HUDEP-2 (cell line): ENCODE measurements at regions not wholly inside any gene's neighbourhood (a gene's known extent, or its start where the extent isn't known, plus 50 kb on each side); places are given as distances from the start of the nearest gene placed in this dataset.

Experiments used
- DNase-seq, 76 experiments: peaks; one replicate each; lab custom pipeline; 2025; ENCODE audit not compliant: unreplicated experiment in 76 of 76; lab: John Stamatoyannopoulos, UW

DNA sequence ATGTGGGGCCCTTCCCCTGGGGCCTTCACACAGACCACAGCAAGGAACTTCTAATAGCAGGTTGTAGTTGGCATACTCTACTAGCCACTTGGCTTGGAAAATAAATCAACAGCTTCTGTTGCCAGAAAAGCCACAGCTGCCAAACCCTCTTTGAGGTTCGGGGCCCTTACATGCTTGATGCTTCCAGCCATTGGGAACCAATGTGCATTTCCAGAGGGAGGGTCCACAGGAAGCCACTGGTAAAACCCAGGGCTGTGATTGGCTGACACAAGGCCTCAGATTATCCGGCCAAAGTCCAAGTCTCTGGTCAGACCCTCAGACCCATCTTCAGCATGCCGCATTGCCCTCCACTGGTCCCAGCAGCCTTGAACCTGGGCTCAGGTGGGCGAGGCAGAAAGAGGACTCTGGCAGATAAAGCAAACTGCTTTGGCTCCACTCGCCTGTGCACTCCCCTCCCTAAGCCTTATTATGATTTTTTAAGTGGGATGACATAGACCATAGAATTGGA lies 214.4 kb downstream of the BCL11B start:
- DNase-seq = no peak

DNA sequence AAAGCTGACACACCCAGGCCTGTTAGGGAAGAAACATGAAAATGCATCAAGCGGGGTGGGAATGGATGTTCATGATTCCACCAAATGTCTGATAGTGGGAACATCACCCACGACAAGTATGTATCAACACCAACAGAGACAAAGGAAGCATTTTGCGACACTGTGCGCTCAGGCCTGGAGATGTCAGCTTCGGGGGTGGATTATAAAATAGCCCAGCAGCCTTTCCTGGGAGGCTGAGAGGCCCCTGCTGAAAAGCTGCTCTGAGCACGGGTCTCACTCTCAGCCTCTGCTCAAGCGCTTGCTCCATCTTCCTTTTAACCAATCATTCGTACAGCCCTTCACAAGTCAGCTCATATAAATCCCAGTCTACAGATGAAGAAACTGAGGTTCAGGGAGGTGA lies 213.5 kb downstream of the BCL11B start:
- DNase-seq = no peak

DNA sequence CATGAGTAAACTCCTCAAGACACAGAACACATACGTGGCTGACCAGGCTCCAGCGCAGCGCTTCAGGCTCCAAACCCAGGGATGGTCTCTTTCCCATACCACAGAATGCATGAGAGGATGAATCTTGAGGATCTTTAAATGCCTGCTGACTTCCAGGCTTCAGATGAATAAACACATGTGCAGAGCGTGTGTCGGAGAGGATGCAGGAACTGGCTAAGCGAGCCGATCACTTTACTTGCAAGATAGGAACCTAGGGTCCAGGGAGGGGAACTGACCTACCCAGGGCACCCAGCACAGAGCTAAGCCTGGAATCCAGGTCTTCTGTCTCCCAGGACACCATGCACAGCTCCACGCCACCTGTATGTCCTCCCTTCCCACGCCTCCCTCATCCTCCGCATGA lies 209.8 kb downstream of the BCL11B start:
- DNase-seq = no peak

DNA sequence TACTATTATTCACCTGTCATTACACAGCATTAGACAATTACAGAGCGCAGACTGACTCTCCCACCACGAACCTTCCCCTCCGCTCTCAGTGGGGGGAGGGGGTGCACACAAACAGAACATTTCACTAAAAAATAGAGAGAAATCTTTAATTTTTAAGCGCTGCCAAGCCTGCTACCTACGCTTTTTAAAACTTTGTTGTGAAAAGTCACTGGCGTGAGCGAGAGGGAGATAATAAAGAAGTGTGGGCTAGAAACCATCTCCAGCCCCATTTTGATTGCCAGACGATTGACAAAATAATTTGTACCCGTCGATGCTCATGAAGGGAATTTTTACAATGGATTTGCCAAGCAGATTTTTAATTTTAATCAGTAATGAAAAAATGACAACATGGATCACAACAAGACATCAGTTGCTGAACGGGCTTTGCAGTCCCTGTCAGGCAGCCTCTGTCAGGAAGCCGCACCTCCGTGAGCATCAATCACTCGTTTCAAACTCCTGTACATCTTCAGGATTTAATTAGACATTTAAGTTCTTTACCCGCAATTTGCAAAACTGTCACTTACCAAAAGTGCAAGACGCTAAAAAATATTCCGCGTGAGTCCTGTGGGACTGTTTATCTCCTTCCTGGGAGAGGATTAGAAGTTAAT lies 209.1 kb downstream of the BCL11B start:
- DNase-seq = no peak

DNA sequence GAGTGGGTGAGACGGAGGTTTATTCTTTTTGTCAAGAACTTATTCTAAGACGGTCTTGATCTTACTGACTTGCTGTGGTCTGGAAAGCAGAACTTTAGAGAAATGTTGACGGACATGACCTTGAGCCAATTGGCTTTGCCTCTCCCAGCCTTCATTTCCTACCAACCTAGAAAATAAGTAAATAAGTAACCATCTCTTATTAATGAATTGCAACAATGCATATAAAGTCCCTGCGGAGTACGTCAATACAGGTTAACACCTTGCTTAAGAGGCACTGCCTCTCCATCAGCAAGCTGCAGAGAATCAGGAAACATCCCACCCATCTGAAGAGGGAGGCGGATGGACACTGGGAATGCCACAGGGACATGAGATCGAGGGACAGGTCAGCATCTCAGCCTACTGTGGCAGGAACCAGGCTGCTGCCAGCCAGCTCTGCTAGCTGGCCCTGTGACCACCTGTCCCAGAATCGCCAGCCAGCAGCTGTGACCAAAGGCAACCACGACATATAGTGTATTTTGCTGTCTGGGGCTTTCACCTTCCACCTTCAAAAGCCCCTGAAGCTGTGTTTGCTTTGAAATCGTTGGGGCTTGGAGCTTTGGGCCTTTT lies 208.3 kb downstream of the BCL11B start:
- no peak for DNase-seq

DNA sequence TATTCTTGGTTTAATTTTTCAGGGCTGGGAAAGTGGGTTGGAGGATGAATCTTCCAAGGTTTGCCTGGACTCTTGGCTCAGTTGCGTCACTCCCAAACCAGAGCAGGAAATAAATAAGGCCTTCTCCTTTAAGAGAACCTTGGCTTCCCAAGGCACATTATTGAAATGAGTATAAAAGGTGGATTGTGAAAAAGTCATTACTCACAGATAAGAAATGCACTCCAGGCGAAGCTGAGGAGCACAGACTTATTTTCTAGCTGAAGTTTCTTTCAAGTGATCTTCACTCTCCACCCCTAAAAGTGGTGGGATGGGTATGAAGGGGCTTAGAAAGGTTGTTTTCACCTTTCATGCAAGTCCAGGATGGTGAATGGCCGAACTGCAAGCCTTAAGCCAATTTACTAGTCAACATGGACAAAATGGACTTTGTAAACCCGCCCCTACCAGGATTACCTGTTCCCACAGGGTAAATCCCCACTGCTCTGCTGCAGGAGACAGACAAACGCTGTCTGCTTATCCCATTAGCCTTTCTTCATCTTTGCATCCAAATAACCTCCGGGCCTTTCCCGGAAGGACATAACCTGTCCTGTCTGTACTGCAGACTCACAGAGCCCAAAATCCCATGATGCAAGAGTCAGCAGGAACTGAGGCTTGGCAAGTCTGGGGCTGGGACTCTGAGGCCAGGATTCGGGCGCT lies 207.6 kb downstream of the BCL11B start:
- DNase-seq = no peak

DNA sequence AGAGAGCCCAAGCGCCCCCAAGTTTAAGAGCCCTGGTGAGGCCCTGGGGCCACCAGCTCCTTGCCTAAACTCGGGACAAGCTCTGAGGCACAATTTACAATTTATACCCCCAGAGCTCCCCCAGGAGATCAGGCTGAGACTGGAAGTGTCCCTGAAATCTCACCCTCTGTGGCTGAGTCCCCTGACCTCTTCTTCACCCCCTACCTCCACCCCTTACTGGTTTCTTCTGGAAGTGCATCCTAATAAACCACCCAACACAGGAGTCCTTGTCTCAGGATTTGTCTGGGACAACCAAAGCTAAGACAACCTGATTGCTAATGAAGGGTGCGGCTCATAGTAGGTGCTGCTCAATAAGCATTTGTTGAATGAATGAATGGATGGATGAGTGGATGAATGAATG lies 206.4 kb downstream of the BCL11B start:
- DNase-seq = no peak

DNA sequence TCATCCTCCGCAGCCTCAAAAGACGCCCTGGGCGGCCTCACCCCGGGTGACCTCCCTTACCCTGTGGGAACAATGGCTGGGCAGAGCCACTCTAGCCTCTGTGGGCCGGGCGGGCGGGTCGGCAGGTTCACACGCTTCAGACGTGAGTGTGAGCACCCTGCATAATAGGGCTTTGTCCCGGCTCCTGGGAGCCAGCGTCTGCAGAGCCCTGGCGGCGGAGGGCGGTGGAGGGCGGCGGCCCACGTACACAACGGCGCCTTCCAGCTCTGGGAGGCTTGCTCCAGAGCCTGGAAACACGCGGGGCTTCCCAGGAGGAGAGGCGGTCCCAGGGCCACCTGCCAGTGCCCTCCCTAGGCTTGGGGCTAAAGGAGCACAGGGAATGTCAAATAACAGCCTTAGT lies 205.6 kb downstream of the BCL11B start:
- no peak for DNase-seq

DNA sequence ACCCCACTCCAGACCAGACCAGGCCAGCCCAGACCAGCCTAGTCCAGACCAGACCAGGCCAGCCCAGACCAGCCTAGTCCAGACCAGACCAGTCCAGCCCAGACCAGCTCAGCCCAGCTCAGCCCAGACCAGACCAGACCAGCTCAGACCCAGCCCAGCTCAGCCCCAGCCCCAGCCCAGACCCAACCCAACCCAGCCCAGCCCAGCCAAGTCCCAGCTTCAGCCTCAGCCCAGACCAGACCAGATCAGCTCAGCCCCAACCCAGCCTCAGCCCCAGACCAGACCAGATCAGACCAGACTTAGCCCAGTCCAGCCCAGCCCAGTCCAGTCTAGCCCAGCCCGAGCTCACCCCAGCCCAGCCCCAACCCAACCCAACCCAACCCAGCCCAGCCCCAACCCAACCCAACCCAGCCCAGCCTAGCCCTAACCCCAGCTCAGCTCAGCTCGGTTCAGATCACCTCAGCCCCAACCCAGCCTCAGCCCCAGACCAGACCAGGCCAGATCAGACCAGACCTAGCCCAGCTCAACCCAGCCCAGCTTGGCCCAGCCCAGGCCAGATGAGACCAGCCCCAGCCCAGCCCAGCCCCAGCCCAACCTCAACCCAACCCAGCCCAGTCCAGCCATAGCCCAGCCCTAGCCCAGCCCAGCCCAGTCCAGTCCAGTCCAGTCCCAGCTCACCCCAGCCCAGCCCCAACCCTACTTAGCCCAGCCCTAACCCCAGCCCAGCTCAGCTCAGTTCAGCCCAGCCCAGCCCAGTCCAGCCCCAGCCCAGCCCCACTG lies 204.7 kb downstream of the BCL11B start:
- DNase-seq = no peak

DNA sequence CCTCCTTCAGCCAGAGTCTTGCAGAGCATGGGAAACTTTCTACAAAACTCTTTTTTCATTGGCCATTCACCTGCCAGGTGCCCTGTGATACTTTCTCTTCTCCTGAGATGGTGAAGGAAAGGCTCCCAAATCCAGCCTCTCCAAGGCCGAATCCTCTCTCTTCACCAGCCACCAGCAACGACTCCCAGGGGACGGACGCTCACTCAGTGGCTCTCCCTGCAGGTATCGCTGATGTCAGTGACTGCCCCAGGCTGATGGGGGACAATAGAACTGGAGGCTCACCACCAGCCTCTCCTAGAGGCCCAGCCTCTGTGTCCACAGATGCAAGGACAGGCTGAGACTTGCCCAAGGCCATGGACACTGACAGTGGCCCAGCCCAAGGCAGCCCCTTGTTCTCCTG lies 204.1 kb downstream of the BCL11B start:
- no peak for DNase-seq

DNA sequence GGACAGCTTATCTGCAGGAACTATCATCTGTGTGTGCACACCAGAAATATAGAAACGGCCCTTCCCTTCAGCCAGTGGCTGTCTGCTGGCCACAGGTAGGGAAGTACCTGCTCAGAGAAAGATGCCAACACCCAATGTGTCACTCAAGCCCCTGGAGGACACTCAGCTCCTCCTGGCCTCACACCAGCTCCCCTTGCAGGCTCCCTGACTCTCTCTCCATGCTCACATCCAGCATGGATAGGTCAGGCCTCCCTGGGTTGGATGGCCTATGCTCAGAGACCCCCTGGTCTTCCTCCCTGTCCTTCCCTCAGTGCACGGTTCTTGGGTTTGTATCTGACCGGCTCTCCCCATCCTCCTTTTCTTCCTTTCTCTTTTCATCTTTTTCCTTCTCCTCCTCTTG lies 202.1 kb downstream of the BCL11B start:
- DNase-seq = no peak

DNA sequence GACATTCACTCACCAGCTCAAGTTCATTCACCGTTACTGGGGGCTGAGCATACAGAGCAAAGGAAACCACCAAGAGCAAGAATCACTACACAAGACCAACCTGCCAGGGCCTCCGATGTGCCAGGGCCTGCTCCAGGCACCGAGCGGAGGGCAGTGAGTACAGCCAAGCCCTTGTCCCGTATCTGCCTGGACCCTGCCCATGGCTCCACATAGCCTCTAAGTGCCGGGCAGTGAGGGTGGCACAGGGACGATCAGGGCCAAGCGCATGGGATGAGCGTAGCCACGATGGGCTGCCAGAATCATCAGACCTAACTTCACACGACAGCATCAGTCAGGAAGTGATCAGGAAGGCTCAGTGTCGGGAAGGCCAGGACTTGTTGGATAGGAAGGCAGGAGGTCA lies 199.6 kb downstream of the BCL11B start:
- DNase-seq = no peak

DNA sequence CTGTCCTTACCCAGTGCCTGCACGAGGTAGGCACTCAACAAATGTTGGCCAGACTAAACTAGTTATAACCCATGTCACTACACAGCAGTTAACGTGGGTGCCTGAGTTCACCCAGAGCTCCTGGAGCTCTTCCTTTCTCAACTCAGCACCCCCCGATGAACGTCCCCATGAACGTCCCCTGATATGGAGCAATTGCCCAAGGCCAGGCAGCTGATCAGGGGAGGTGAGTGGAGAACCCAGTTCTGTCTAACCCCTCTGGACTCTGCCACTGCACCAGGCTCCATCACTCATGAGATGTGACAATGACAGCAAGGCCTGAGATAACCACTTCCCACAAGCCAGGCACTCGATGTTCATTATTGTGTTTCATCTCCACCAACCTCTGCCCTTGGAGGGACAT lies 199.0 kb downstream of the BCL11B start:
- no peak for DNase-seq

DNA sequence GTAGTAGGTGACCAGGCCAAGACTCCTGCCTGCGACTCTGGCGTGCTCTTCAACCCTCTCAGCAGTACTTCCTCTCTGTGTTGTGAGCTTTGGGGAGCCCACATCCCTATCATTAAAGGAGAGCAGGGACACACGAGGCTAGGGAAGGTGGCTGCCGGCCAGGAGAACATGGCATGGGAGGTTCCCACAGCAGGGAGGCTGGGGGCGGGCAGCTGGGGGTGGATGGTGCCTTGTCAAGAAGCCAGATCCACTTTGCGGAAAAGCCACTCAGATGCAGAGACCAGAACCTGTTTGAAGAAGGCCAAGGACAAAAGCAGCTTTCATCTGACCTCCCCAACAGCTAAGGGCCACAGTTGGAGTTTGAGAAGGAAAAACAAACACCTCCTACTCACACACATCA lies 198.6 kb downstream of the BCL11B start:
- no peak for DNase-seq

DNA sequence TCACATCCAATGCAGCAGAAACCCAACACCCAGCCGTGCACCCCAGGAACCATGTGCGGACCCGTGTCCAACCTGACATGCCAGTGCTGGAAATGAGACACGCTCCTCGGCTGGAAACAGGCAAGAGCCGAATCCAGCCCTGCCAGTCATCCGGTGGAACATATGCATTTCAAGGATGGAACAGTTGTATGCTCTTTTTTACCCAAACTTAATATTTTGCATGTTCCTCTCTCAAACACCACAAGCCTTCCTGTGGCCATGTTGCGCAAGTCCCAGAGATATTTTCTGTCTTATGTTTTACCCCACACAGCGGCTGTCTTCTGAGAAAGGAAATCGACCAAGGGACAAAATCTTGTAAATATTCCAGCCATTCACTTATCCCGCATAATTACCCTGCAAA lies 196.9 kb downstream of the BCL11B start:
- no peak for DNase-seq

DNA sequence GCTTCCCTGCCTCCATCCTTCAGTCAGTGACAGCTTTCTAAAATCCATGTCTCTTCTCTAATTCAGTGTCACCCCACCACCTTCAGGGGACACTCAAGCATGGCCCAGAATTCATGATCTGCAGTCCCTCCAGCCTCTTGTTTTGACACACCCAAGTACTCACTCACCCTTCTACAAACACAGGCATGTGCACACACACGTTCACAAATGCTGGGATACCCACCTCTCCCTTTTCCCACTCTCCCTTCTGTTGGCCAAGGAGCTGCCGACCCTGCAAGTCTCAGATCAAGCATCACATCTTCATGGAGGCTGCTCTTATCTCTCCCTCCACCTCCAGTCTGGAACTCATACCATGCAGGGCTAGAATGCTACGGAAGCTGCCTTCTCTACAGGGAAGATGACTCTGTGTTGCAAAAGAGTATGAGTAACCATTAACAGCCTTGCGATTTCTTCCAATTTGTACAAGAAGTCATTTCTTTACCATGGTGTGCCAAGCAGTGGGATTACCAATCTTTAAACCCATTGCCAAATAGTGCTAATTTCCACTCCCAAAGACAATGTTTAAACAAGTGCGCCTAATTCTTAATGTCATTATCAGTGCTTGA lies 196.1 kb downstream of the BCL11B start:
- no peak for DNase-seq

DNA sequence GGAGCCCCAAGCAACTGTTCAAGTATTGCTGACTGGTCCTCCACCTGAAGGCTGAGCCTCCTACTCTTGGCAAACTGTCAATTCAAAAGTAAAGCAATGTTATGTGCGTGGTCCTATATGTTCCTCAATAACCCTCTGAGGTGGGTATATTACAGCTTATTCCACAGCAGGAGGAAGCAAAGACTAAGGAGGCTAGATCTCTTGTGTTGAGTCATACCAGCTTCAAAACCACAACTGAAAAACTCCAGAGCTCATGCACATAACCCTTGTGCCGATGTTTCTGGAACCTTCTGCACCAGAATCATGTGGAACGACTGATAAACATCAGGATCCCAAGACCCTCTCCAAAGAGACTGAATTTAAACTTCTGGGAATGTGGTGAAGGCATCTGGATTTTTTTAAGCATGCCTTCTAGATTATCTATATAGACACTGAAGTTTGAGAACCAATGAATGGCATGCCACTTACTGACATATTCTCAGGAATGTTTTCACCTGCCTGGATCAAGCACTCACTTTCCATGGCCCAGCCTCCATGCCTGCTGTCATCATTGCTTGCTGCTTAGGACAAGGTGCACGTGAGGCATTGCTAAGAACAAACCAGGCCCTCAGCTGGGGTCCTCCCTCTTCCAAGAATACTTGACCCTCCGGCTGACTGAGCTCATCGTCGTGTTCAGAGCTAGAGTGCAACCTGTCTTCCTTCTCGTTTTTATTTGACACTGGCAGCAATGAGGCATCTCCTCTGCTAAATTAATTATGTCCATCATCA lies 194.7 kb downstream of the BCL11B start:
- no peak for DNase-seq

DNA sequence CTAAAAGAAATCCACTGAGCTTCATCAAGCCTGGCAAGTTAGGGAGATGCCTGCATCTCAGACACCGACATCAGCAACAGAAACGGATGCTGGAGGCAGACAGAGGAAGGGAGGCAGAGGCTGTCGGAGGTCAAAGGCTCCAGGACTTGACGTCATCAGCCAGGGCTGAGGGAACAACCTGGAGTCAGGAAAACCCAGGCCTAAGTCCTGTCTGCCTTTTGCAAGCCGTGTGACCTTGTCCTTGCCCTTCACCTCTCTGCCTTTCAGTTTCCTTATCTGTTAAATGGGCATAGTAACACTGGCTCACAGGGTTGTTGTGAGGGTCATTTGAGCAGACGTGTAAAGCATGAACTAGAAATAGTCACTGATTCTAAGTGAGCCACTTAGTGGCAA lies 194.2 kb downstream of the BCL11B start:
- DNase-seq = no peak

DNA sequence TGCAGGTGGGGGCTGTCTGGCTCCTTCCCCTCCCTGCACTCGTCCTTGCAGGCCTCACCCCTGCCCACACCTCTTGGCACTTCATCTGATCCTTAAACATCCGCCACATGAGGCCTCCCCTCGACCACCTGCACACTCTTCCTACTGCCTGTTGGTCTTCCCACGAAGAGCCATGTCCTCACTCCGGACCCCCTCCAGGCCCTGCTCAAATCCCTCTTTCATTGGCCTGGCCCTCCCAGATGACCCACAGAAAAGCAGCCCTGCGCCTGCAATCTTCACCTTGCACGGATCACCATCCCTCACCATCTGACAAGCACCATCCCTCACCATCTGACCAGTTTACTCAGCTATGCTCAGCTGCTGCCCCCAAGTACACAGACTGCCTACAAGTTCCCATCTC lies 193.6 kb downstream of the BCL11B start:
- no peak for DNase-seq

DNA sequence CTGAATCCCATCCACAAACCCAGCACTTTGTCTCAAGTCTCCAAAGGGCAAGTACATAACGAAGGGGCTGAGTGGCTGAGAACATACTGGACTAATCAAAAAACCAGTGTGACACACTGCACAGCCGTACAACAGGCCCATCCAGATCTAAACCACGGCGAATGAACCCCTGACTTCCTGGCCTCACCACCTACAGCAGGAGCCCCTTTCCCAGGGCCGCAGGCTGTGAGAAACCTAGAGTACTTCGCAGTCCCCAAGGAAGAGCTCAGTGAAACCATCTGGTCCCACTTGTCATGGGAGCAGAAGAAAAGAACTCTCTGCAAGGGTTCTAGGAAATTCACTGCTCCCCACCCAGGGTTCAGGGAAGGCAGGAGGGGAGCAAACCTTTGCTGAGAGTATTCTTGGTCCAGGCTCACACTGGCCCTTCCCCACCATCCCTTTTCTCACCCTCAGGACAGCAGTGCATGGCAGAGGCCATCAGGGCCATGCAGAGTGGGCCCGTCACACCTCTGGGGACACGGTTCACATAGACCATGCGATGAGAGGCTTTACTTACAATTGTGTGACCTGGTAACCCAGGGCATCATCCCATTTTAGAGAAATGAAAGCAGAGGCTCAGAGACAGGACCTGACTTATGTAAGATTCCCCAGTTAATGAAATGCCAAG lies 192.8 kb downstream of the BCL11B start:
- no peak for DNase-seq
